ENCODE measurements at regions not wholly inside any gene's neighbourhood (a gene's known extent, or its start where the extent isn't known, plus 50 kb on each side); places are given as distances from the start of the nearest gene placed in this dataset.

DNA sequence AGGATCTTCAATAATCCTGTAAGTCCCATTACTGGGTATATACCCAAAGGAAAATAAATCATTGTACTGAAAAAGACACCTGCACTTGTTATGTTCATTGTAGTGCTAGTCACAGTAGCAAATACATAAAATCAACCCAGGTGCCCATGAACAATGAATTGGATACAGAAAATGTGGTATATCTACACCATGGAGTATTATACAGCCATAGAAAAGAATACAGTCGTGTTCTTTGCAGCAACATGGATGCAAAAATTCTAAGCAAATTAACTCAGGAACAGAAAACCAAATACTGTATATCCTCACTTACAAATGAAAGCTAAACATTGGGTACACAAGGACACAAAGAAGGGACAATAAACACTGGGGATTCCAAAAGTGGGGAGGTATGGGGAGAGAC is 100.8 kb upstream of the BMP2K start:
- Mint-ChIP-seq H3K27me3 (peaks cover 12% of the 10 kb centered on the region), H3K4me1 (no peaks in the 10 kb centered on the region), H3K9me3 (peaks cover 6% of the 10 kb centered on the region), H3K27ac (ENCODE audit: low read depth) (no peak overlapping the region), H3K4me3 (no peak overlapping the region), H3K36me3 (ENCODE audit: insufficient read depth) (no peaks in the 10 kb centered on the region)
- ATAC-seq (replicated peaks; ENCODE audit: extremely low read depth, poor library complexity, severe bottlenecking) (no peak), DNase-seq (ENCODE audit: low spot score in 2 of 2) (no peak)

DNA sequence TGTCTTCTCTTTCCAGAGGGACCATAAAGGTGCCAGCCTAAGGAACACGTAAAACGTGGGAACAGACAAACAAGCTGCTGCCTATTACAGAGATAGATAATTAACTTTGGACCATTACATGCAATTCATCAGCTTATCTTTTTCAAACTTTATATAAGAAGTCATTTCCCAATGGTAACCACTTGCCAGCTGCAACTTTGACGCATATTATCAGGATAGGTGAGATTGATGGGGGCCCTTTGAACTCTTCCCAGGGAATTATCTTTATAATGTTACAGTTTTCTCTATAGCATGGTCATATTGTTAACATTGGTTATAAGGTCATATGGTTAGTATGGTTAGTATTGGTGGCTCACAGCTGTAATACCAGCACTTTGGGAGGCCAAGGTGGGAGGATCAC is 94.1 kb upstream of the BMP2K start:
- no peaks in the 10 kb centered on the region for H3K4me1 Mint-ChIP-seq
- H3K4me3 Mint-ChIP-seq: no peak overlapping the region
- no peak for DNase-seq (ENCODE audit: low spot score in 2 of 2)
- no peak overlapping the region for H3K27ac Mint-ChIP-seq (ENCODE audit: low read depth)
- H3K9me3 Mint-ChIP-seq: no peaks in the 10 kb centered on the region
- H3K36me3 Mint-ChIP-seq (ENCODE audit: insufficient read depth): no peaks in the 10 kb centered on the region
- H3K27me3 Mint-ChIP-seq: no peaks in the 10 kb centered on the region
- ATAC-seq (replicated peaks; ENCODE audit: extremely low read depth, poor library complexity, severe bottlenecking): no peak

DNA sequence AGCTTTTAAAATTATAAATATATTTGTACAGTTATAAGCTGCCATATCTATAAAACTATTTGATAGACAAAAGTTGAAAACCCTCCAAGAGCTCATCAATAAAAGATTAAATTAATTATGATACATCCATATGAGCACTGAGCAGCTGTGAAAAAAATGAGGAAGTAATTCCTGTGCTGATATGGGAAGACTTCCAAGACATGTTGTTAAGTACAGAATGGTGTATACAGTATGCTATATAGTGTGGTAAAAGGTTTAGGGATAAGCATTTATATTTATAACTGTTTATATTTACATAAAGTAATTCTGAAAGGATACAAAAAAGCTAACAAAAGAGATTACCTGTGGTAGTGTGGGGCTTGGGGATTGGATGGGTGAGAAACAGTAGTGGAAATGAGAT is 92.8 kb upstream of the BMP2K start:
- no peak for DNase-seq (ENCODE audit: low spot score in 2 of 2)
- Mint-ChIP-seq H3K27ac (ENCODE audit: low read depth) (no peak overlapping the region), H3K4me3 (no peak overlapping the region)

DNA sequence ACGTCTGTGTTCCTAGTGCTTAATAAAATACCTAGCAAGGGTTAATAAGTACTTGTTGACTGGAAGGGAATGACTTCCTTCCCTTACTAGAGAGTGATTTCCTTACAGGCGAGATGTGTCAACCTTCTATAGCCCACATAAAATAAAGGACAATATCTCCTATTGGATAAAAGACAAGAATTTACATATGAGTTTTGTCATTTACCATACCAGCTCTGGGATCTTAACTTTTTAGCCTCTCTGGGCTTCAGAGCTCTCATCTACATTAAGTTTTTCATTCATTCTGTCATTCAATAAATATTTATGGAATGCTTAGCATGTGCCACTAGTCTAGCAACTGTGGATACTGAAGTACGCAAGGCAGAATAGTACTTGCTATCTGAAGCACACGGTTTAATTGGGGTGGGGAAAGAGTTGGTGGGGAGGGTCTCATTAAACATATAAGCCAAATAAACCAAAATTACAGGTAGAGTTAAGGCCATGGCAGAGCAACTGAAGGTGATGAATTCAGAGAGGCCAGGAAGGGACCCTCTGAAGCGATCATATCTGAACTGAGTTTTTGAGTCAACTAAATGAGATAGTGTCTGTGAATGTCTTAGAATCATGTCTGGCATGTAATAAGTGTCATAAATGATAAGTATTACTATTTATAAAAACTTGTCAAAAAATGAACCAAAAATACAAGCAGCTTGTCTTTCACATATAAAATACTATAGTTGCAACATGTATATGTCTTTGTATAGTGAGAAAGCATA is 91.6 kb upstream of the BMP2K start:
- no peaks in the 10 kb centered on the region for H3K36me3 Mint-ChIP-seq (ENCODE audit: insufficient read depth)
- H3K4me3 Mint-ChIP-seq: no peak overlapping the region
- no peaks in the 10 kb centered on the region for H3K9me3 Mint-ChIP-seq
- no peak overlapping the region for H3K27ac Mint-ChIP-seq (ENCODE audit: low read depth)
- H3K27me3 Mint-ChIP-seq: peaks cover under 1% of the 10 kb centered on the region
- H3K4me1 Mint-ChIP-seq: no peaks in the 10 kb centered on the region
- ATAC-seq (replicated peaks; ENCODE audit: extremely low read depth, poor library complexity, severe bottlenecking) (no peak), DNase-seq (ENCODE audit: low spot score in 2 of 2) (no peak)

More for the DNA sequence above, 92.8 kb upstream of the BMP2K start:
- Mint-ChIP-seq H3K4me1 (no peaks in the 10 kb centered on the region), H3K27me3 (no peaks in the 10 kb centered on the region), H3K9me3 (no peaks in the 10 kb centered on the region), H3K36me3 (ENCODE audit: insufficient read depth) (no peaks in the 10 kb centered on the region)
- ATAC-seq (replicated peaks; ENCODE audit: extremely low read depth, poor library complexity, severe bottlenecking): no peak

DNA sequence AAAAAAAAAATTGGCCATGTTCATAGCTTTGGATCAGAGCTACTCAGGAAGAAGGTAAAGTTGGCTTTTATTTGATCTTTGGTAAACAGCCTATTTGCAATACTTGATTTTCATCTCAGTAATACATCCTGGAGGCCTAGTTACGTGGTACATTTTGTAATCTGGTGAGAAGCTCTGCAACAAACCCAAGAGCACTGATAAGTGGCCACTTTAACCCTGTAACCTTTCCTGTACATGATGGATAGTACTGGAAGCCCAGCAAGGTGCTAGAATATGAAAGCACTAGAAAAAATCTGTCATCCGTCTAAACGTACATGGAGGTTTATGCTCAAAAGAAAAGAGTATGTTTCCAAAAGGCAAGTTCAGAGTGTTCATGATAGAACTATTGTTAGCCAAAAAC is 88.3 kb upstream of the BMP2K start:
- Mint-ChIP-seq H3K9me3 (no peaks in the 10 kb centered on the region), H3K27ac (ENCODE audit: low read depth) (no peak overlapping the region), H3K27me3 (peaks cover 25% of the 10 kb centered on the region), H3K4me3 (no peak overlapping the region), H3K36me3 (ENCODE audit: insufficient read depth) (no peaks in the 10 kb centered on the region), H3K4me1 (no peaks in the 10 kb centered on the region)
- DNase-seq (ENCODE audit: low spot score in 2 of 2) (no peak), ATAC-seq (replicated peaks; ENCODE audit: extremely low read depth, poor library complexity, severe bottlenecking) (no peak)

DNA sequence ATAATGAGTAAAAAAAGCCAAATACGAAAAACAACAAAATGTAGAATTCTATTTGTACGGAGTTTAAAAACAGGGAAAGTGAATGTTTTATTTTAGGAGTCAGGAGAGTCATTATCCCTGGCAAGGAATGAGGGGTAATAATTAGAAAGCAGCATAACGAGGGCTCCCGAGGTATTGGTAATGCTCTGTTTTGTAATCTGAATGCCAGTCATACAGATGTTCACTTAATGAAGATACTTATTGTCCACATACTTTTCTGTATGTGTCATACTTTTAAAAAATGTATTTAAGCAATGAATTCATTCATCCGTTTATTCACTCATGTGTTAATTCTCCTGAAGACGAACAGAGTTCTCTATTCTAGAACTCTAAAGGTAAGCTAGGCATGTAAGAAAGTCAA is 87.8 kb upstream of the BMP2K start:
- no peak for DNase-seq (ENCODE audit: low spot score in 2 of 2)
- no peaks in the 10 kb centered on the region for H3K36me3 Mint-ChIP-seq (ENCODE audit: insufficient read depth)
- no peak for ATAC-seq (replicated peaks; ENCODE audit: extremely low read depth, poor library complexity, severe bottlenecking)
- no peak overlapping the region for H3K27ac Mint-ChIP-seq (ENCODE audit: low read depth)
- no peaks in the 10 kb centered on the region for H3K4me1 Mint-ChIP-seq
- H3K27me3 Mint-ChIP-seq: peaks cover 25% of the 10 kb centered on the region
- no peak overlapping the region for H3K4me3 Mint-ChIP-seq
- H3K9me3 Mint-ChIP-seq: no peaks in the 10 kb centered on the region

DNA sequence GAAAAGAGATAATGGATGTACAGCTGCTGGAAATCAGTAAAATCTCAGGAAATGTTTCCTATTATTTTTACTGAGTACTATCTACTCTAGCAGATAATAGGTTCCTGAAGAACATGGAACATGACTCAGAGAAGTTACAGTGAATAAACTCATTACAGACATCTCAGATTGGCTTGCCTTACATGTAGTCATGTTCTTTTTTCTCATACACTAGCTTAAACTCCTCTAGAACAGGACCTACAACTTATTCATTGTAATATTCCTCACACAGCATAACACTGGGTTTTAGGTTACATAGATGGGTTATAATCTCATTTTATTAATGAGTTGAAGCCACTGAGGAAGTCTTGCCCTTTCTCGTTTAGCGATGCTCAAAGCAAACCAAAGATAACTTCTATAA is 86.9 kb upstream of the BMP2K start:
- Mint-ChIP-seq H3K36me3 (ENCODE audit: insufficient read depth) (no peaks in the 10 kb centered on the region), H3K27me3 (peaks cover 25% of the 10 kb centered on the region), H3K4me3 (no peak overlapping the region), H3K4me1 (no peaks in the 10 kb centered on the region), H3K27ac (ENCODE audit: low read depth) (no peak overlapping the region), H3K9me3 (no peaks in the 10 kb centered on the region)
- no peak for ATAC-seq (replicated peaks; ENCODE audit: extremely low read depth, poor library complexity, severe bottlenecking)
- DNase-seq (ENCODE audit: low spot score in 2 of 2): no peak

DNA sequence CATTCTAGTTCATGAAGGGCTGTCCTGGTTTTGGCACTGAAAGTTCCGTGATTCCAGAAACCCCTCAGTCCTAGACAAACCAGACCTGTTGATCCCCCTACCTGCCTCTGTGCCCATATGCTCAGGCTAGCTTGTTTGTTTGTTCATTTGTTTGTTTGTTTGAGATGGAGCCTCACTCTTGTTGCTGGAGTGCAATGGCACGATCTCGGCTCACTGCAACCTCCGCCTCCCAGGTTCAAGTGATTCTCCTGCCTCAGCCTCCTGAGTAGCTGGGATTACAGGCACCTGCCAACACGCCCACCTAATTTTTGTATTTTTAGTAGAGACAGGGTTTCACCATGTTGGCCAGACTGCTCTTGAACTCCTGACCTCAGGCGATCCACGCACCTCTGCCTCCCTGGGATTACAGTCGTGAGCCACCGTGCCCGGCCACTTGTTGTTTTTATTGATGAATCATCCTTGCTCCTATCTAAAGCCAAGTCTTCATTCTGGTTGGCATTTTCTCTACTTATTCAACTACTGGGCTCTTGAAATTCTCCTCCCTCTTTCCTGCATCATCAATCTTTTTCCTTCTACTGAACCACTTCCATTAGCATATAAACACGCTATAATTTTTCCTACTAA is 86.3 kb upstream of the BMP2K start:
- ATAC-seq (replicated peaks; ENCODE audit: extremely low read depth, poor library complexity, severe bottlenecking) (no peak), DNase-seq (ENCODE audit: low spot score in 2 of 2) (no peak)
- H3K36me3 Mint-ChIP-seq (ENCODE audit: insufficient read depth): no peaks in the 10 kb centered on the region
- peaks cover 25% of the 10 kb centered on the region for H3K27me3 Mint-ChIP-seq
- H3K4me1 Mint-ChIP-seq: no peaks in the 10 kb centered on the region
- no peak overlapping the region for H3K27ac Mint-ChIP-seq (ENCODE audit: low read depth)
- H3K9me3 Mint-ChIP-seq: no peaks in the 10 kb centered on the region
- H3K4me3 Mint-ChIP-seq: no peak overlapping the region

DNA sequence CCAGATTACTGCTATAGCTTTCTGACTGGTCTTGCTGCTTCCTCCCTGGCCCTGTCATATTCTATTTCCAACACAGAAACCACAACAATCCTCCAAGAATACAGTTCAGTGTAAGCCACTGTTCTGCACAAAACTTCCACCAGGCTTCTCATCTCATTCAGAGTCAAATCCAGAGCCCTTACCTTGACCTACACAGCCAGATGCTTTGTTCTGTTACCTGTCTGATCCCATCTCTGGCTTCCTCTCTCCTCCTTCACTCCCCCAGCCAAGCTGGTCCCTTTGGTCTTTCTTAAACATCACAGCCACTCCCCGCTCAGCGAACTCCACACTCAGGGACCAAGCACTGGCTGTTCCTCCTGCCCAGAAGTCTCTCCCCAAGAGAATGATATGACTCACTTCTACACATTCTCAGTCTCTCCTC is 84.8 kb upstream of the BMP2K start:
- Mint-ChIP-seq H3K9me3 (no peaks in the 10 kb centered on the region), H3K4me1 (no peaks in the 10 kb centered on the region)
- ATAC-seq (replicated peaks; ENCODE audit: extremely low read depth, poor library complexity, severe bottlenecking): no peak

DNA sequence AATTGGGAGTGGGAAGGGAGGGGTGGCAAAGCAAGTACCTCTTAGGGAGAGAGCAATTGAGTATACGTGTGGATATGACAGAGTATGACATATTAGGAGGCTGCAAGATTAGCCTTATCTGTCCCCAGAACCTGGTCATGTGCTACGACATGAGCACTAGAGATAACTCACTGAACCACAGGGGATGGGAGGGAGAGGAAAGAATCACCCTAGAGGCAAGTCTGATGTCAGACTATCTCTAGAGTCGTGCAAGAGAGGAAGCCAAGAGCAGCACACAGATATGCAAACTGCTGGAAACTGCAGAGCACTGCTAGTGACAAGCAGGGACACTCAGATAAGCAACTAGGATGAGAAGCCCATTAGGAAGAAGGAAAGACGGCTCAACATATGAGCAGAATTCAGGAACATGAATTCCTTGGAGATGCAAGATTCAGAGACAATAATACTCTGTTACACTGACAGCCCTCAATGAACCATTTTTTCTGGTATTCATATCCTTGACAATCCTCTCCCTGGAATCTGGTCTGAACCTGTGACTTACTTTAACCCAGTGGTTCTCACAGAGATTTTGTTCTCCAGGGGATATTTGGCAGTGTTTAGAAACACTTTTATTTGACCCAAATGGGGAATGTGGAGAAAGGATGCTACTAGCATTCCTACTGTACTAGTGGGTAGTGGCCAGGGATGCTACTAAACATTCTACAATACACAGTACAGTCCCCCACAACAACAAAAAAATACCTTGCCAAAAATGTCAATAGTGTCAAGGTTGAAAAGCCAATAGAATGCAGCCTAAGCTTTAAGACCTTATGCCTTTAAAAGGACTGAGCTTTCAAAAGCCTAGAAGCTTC is 84.0 kb upstream of the BMP2K start:
- Mint-ChIP-seq H3K27me3 (peaks cover 25% of the 10 kb centered on the region), H3K4me1 (no peaks in the 10 kb centered on the region), H3K4me3 (no peak overlapping the region), H3K27ac (ENCODE audit: low read depth) (no peak overlapping the region), H3K9me3 (no peaks in the 10 kb centered on the region), H3K36me3 (ENCODE audit: insufficient read depth) (no peaks in the 10 kb centered on the region)
- peak; percentile 49 for ATAC-seq (replicated peaks; ENCODE audit: extremely low read depth, poor library complexity, severe bottlenecking)
- DNase-seq (ENCODE audit: low spot score in 2 of 2): no peak

More for the DNA sequence above, 84.8 kb upstream of the BMP2K start:
- Mint-ChIP-seq H3K4me3 (no peak overlapping the region), H3K36me3 (ENCODE audit: insufficient read depth) (no peaks in the 10 kb centered on the region), H3K27ac (ENCODE audit: low read depth) (no peak overlapping the region), H3K27me3 (peaks cover 25% of the 10 kb centered on the region)
- no peak for DNase-seq (ENCODE audit: low spot score in 2 of 2)

DNA sequence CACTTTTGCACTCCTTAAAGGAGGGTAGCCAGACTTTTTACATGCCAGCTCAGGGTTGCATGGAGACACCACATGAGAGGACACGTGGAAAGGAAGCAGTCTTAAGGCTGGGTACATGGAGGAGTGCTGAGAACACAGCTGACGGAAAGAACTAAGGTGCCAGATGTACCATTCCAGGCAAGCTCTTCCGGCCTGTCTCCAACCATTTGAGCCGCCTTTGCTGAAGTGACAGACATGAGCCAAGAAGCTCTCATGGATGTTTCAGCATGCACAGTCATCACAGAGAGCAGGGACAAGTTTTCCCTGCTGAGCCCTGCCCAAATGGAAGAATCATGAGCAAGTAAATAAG is 83.4 kb upstream of the BMP2K start:
- no peaks in the 10 kb centered on the region for H3K9me3 Mint-ChIP-seq
- no peak overlapping the region for H3K27ac Mint-ChIP-seq (ENCODE audit: low read depth)
- no peak for ATAC-seq (replicated peaks; ENCODE audit: extremely low read depth, poor library complexity, severe bottlenecking)

DNA sequence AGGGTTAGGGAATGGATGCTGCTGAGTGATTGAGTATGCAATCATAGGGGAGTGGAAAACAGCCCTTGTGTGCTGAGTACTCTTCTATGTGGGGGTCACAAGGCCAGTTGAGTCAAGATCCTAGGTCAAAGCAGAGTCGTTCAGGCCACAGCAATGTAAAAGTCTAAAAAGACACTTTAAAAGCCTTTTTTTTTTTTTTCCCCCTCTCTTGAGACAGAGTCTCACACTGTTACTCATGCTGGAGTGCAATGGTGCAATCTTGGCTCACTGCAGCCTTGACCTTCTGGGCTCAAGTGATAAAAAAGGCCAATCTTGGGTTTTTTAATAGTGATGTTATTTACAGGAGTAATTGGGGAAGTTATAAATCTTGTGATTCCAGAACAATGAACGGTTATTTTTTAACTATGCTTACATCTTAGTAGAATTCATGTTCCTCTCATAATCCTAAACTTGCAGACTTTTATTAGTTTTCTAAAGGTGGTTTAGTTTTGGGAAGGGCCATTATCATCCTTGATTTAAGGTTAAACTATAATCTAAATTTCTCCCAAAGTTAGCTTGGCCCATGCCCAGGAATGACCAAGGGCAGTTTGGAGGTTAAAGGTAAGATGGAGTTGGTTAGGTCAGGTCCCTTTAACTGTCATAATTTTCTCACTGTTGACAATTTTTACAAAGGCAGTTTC is 82.2 kb upstream of the BMP2K start:
- DNase-seq (ENCODE audit: low spot score in 2 of 2) (no peak), ATAC-seq (replicated peaks; ENCODE audit: extremely low read depth, poor library complexity, severe bottlenecking) (no peak)
- H3K27me3 Mint-ChIP-seq: peaks cover 25% of the 10 kb centered on the region

More for the DNA sequence above, 83.4 kb upstream of the BMP2K start:
- H3K4me3 Mint-ChIP-seq: no peak overlapping the region
- no peak for DNase-seq (ENCODE audit: low spot score in 2 of 2)
- no peaks in the 10 kb centered on the region for H3K36me3 Mint-ChIP-seq (ENCODE audit: insufficient read depth)
- H3K4me1 Mint-ChIP-seq: no peaks in the 10 kb centered on the region
- H3K27me3 Mint-ChIP-seq: peaks cover 25% of the 10 kb centered on the region

More for the DNA sequence above, 82.2 kb upstream of the BMP2K start:
- Mint-ChIP-seq H3K4me1 (no peaks in the 10 kb centered on the region), H3K36me3 (ENCODE audit: insufficient read depth) (no peaks in the 10 kb centered on the region), H3K9me3 (no peaks in the 10 kb centered on the region), H3K27ac (ENCODE audit: low read depth) (no peak overlapping the region), H3K4me3 (no peak overlapping the region)
